HUES6 (cell line): ENCODE measurements at regions not wholly inside any gene's neighbourhood (a gene's known extent, or its start where the extent isn't known, plus 50 kb on each side); places are given as distances from the start of the nearest gene placed in this dataset.

ENCODE experiments used
- H3K27ac ChIP-seq: 2 replicates; pipeline ENCODE4 v1.7.0; 2013; ENCODE audit warnings: low read depth, mild to moderate bottlenecking, low read length, inconsistent platforms
- H3K27me3 ChIP-seq: 2 replicates; pipeline ENCODE4 v1.6.1; 2013; ENCODE audit warnings: low read length; ENCODE audit not compliant: control insufficient read depth, insufficient read depth
- H3K36me3 ChIP-seq: 2 replicates; pipeline ENCODE4 v1.6.1; 2013; ENCODE audit warnings: low read length; ENCODE audit not compliant: control insufficient read depth, insufficient read depth
- H3K4me1 ChIP-seq: 2 replicates; pipeline ENCODE4 v1.6.1; 2013; ENCODE audit warnings: low read length; ENCODE audit not compliant: control insufficient read depth, insufficient read depth
- H3K4me3 ChIP-seq: 2 replicates; pipeline ENCODE4 v1.5.1; 2013; ENCODE audit warnings: low read depth, low read length
- H3K9ac ChIP-seq: one replicate; pipeline ENCODE4 v1.6.1; 2013; ENCODE audit warnings: mild to moderate bottlenecking, low read length
- H3K9me3 ChIP-seq: 2 replicates; pipeline ENCODE4 v1.6.1; 2013; ENCODE audit warnings: low read depth, low read length; ENCODE audit not compliant: control insufficient read depth, insufficient read depth

GRCh38 chr22:49021926-49022815 lies 805.5 kb downstream of the BRD1 start:
- H3K27ac ChIP-seq = no peak overlapping the region
- no peak overlapping the region for H3K4me3 ChIP-seq
- no peaks in the 10 kb centered on the region for H3K36me3 ChIP-seq
- H3K4me1 ChIP-seq = peaks cover 3% of the 10 kb centered on the region; the same call in 1 of the 2 replicates
- no peaks in the 10 kb centered on the region for H3K9me3 ChIP-seq
- H3K9ac ChIP-seq = no peak overlapping the region
- H3K27me3 ChIP-seq = no peaks in the 10 kb centered on the region

- Histone ChIP-seq H3K9ac (no peak overlapping the region), H3K4me1 (peaks cover 3% of the 10 kb centered on the region; the same call in 1 of the 2 replicates), H3K36me3 (no peaks in the 10 kb centered on the region), H3K4me3 (no peak overlapping the region), H3K27me3 (no peaks in the 10 kb centered on the region), H3K27ac (no peak overlapping the region), H3K9me3 (no peaks in the 10 kb centered on the region)
Measured at GRCh38 chr22:49021131-49021925, 806.3 kb downstream of the BRD1 start.

- Histone ChIP-seq H3K36me3 (no peaks in the 10 kb centered on the region), H3K27ac (no peak overlapping the region), H3K4me3 (no peak overlapping the region), H3K9ac (no peak overlapping the region), H3K4me1 (peaks cover 3% of the 10 kb centered on the region; the same call in 1 of the 2 replicates), H3K9me3 (no peaks in the 10 kb centered on the region), H3K27me3 (no peaks in the 10 kb centered on the region)
Measured at GRCh38 chr22:49019737-49020713, 807.6 kb downstream of the BRD1 start.

GRCh38 chr22:49018601-49019000 lies 809.1 kb downstream of the BRD1 start:
- Histone ChIP-seq H3K9ac (no peak overlapping the region), H3K27ac (no peak overlapping the region), H3K9me3 (no peaks in the 10 kb centered on the region), H3K36me3 (no peaks in the 10 kb centered on the region), H3K27me3 (no peaks in the 10 kb centered on the region), H3K4me1 (peaks cover 3% of the 10 kb centered on the region; the same call in 1 of the 2 replicates), H3K4me3 (no peak overlapping the region)

- no peak overlapping the region for H3K27ac ChIP-seq
- H3K4me1 ChIP-seq = peaks cover 3% of the 10 kb centered on the region; the same call in 1 of the 2 replicates
Measured at GRCh38 chr22:49017482-49018329, 810.0 kb downstream of the BRD1 start.

GRCh38 chr22:49016909-49017481 lies 810.7 kb downstream of the BRD1 start:
- peaks cover 3% of the 10 kb centered on the region; the same call in 1 of the 2 replicates for H3K4me1 ChIP-seq
- H3K27me3 ChIP-seq = no peaks in the 10 kb centered on the region
- H3K9ac ChIP-seq = no peak overlapping the region
- no peak overlapping the region for H3K4me3 ChIP-seq
- no peaks in the 10 kb centered on the region for H3K36me3 ChIP-seq
- H3K9me3 ChIP-seq = no peaks in the 10 kb centered on the region
- no peak overlapping the region for H3K27ac ChIP-seq

More at GRCh38 chr22:49017482-49018329, 810.0 kb downstream of the BRD1 start:
- Histone ChIP-seq H3K9ac (no peak overlapping the region), H3K9me3 (no peaks in the 10 kb centered on the region), H3K27me3 (no peaks in the 10 kb centered on the region), H3K4me3 (no peak overlapping the region; the same call in 1 of the 2 replicates), H3K36me3 (no peaks in the 10 kb centered on the region)

- H3K36me3 ChIP-seq = no peaks in the 10 kb centered on the region
- H3K4me3 ChIP-seq = no peak overlapping the region
- H3K9me3 ChIP-seq = no peaks in the 10 kb centered on the region
- H3K9ac ChIP-seq = no peak overlapping the region
- H3K4me1 ChIP-seq = peaks cover 3% of the 10 kb centered on the region; the same call in 1 of the 2 replicates
- H3K27ac ChIP-seq = no peak overlapping the region
- H3K27me3 ChIP-seq = no peaks in the 10 kb centered on the region
Measured at GRCh38 chr22:49015993-49016908, 811.4 kb downstream of the BRD1 start.

- Histone ChIP-seq H3K9me3 (no peaks in the 10 kb centered on the region; the same call in 1 of the 2 replicates), H3K9ac (no peak overlapping the region), H3K36me3 (no peaks in the 10 kb centered on the region), H3K27me3 (no peaks in the 10 kb centered on the region), H3K4me1 (peaks cover 3% of the 10 kb centered on the region; the same call in 1 of the 2 replicates), H3K4me3 (no peak overlapping the region), H3K27ac (no peak overlapping the region)
Measured at GRCh38 chr22:49015459-49015858, 812.2 kb downstream of the BRD1 start.
